HEK293 (cell line): ENCODE measurements at regions not wholly inside any gene's neighbourhood (a gene's known extent, or its start where the extent isn't known, plus 50 kb on each side); places are given as distances from the start of the nearest gene placed in this dataset.

Experiments
- ATF2 ChIP-seq: fragments of 450-650 bp; formaldehyde crosslinking; IDR thresholded peaks from 2 replicates; pipeline ENCODE4 v1.5.1; 2016; ENCODE audit warnings: missing biosample characterization, missing genetic modification characterization, low read depth
- CTCF ChIP-seq: fragments of 450-650 bp; formaldehyde crosslinking; IDR thresholded peaks from 2 replicates; pipeline ENCODE4 v1.5.1; 2016; ENCODE audit warnings: missing biosample characterization, missing genetic modification characterization
- KLF9 ChIP-seq: fragments of 450-650 bp; formaldehyde crosslinking; IDR thresholded peaks from 2 replicates; pipeline ENCODE4 v1.5.1; 2016; ENCODE audit warnings: missing biosample characterization, missing genetic modification characterization, low read depth
- PBX3 ChIP-seq: sonication (generic); formaldehyde crosslinking; IDR thresholded peaks from 2 replicates; pipeline ENCODE4 v1.8.1; 2022; ENCODE audit warnings: mild to moderate bottlenecking, moderate library complexity, missing genetic modification reagents
- TCF7L2 ChIP-seq: IDR thresholded peaks from 2 replicates; pipeline ENCODE4 v1.6.1; 2011; ENCODE audit warnings: low read depth, mild to moderate bottlenecking, inconsistent platforms, low read length, moderate library complexity, borderline replicate concordance
- ZBTB8A ChIP-seq: fragments of 450-650 bp; formaldehyde crosslinking; IDR thresholded peaks from 2 replicates; pipeline ENCODE4 v1.5.1; 2016; ENCODE audit warnings: missing biosample characterization, missing genetic modification characterization
- ZNF146 ChIP-seq: fragments of 450-650 bp; formaldehyde crosslinking; IDR thresholded peaks from 2 replicates; pipeline ENCODE4 v1.5.1; 2016; ENCODE audit warnings: missing biosample characterization, missing genetic modification characterization
- ZNF335 ChIP-seq: fragments of 450-650 bp; formaldehyde crosslinking; conservative IDR thresholded peaks from 2 replicates; pipeline ENCODE4 v1.5.1; 2016; ENCODE audit warnings: missing biosample characterization, missing genetic modification characterization
- ZNF362 ChIP-seq: fragments of 450-650 bp; formaldehyde crosslinking; IDR thresholded peaks from 2 replicates; pipeline ENCODE4 v1.5.1; 2016; ENCODE audit warnings: missing biosample characterization, missing genetic modification characterization
- ZNF513 ChIP-seq: fragments of 450-650 bp; IDR thresholded peaks from 2 replicates; pipeline ENCODE4 v1.5.1; 2018; ENCODE audit warnings: missing biosample characterization, missing genetic modification characterization
- ZNF514 ChIP-seq: fragments of 450-650 bp; formaldehyde crosslinking; IDR thresholded peaks from 2 replicates; pipeline ENCODE4 v1.5.1; 2016; ENCODE audit warnings: missing biosample characterization, missing genetic modification characterization
- ZNF776 ChIP-seq: fragments of 450-650 bp; formaldehyde crosslinking; IDR thresholded peaks from 2 replicates; pipeline ENCODE4 v1.5.0; 2017; ENCODE audit warnings: missing biosample characterization, missing genetic modification characterization, borderline replicate concordance
- ZNF792 ChIP-seq: fragments of 450-650 bp; formaldehyde crosslinking; IDR thresholded peaks from 2 replicates; pipeline ENCODE4 v1.5.1; 2016; ENCODE audit warnings: missing biosample characterization, missing genetic modification characterization

GRCh38 chr4:79199743-79200142 lies 126.1 kb downstream of the NAA11 start:
- TF ChIP-seq ZBTB8A (tag by site-specific recombination) (no peak), CTCF (tag by site-specific recombination) (no peak), ZNF335 (no peak), KLF9 (no peak), TCF7L2 (no peak), ATF2 (tag by site-specific recombination) (no peak), PBX3 (CRISPR knock-in tag) (no peak), ZNF514 (tag by site-specific recombination) (no peak), ZNF513 (tag by site-specific recombination) (no peak), ZNF792 (tag by site-specific recombination) (no peak), ZNF776 (tag by site-specific recombination) (no peak), ZNF146 (tag by site-specific recombination) (no peak), ZNF362 (tag by site-specific recombination) (no peak)
